Heart right ventricle (tissue), 16 donors: ENCODE measurements at regions not wholly inside any gene's neighbourhood (a gene's known extent, or its start where the extent isn't known, plus 50 kb on each side); places are given as distances from the start of the nearest gene placed in this dataset.

ENCODE experiments used
- ATAC-seq, 8 donors: fragments of 200-7000 bp; cut with Tn5 transposase; one replicate each; pipeline ENCODE4 v1.9.1; 2020; ENCODE audit warnings: mild to moderate bottlenecking in 8 of 8, moderate library complexity in 8 of 8, moderate number of reproducible peaks in 1 of 8
- DNase-seq, 2 donors: peaks; one replicate each; pipeline ENCODE4 v3.0.0-alpha.2; 2020
- H3K27ac ChIP-seq, 10 donors: fragments of 200-600 bp; sonication (generic) in 2 of 10; one replicate each; pipeline versions ENCODE4 v1.5.0 to v1.8.0; 2020 to 2022; ENCODE audit warnings: mild to moderate bottlenecking in 3 of 10
- H3K27me3 ChIP-seq, 7 donors: fragments of 200-600 bp; one replicate each; pipeline ENCODE4 v1.8.0; 2021 to 2022; ENCODE audit warnings: mild to moderate bottlenecking in 2 of 7
- H3K36me3 ChIP-seq, 9 donors: fragments of 200-600 bp; sonication (generic) in 1 of 9; one replicate each; pipeline versions ENCODE4 v1.5.0 to v1.8.0; 2020 to 2022; ENCODE audit warnings: mild to moderate bottlenecking in 2 of 9
- H3K4me1 ChIP-seq, 9 donors: fragments of 200-600 bp; sonication (generic) in 1 of 9; one replicate each; pipeline versions ENCODE4 v1.5.0 to v1.8.0; 2020 to 2022; ENCODE audit warnings: mild to moderate bottlenecking in 4 of 9
- H3K4me3 ChIP-seq, 10 donors: fragments of 200-600 bp; sonication (generic) in 2 of 10; one replicate each; pipeline versions ENCODE4 v1.5.0 to v1.8.0; 2020 to 2022; ENCODE audit warnings: mild to moderate bottlenecking in 7 of 10, moderate library complexity in 2 of 10
- H3K9me3 ChIP-seq, 11 donors: fragments of 200-600 bp in 10 of 11; sonication (generic) in 2 of 11; one replicate each; pipeline versions ENCODE4 v1.5.0 to v1.8.0; 2013 to 2022; ENCODE audit warnings: mild to moderate bottlenecking in 2 of 11, control low read depth in 1 of 11, moderate library complexity in 1 of 11
- CTCF ChIP-seq, 9 donors: fragments of 200-600 bp; sonication (generic) in 2 of 9; IDR thresholded peaks; one replicate each; pipeline versions ENCODE4 v1.5.0 to v1.8.0; 2021 to 2022; ENCODE audit warnings: antibody characterized with exemption in 9 of 9, mild to moderate bottlenecking in 5 of 9, moderate library complexity in 1 of 9
- WGBS, 2 donors: extraction: QIAGEN DNeasy Blood & Tissue Kit; methylation state at CpG; one replicate each; pipeline ENCODE4 v1.1.7; 2013; ENCODE audit warnings: inconsistent platforms in 1 of 2; 5-methylcytosine and 5-hydroxymethylcytosine counted together
- intact Hi-C, 10 donors: fragments of 100-400 bp; cut with DNase I; formaldehyde crosslinking; loops; one replicate each; pipeline versions ENCODE4 v1.11.1 to v1.14.2; 2022
- donor health status: Arrhythmogenic right ventricular cardiomyopathy.
- donor health status: ischemic (EF 13 %, LVEDD 7.1; RV severe dilation, severe dysfunction).
- donor health status: healthy with polysubstance abuse.
- donor health status: DM: no; HTN: yes; CAD: no.
- donor health status: DM: no; HTN: no; CAD: no.
- donor health status: ischemic (EF 25% LVEDD 6.9; RV normal size, moderate dysfunction).
- donor health status: ischemic (EF 25% LVEDD 5.7; RV mildly dilated, moderate dysfunction).
- donor health status: healthy.
- donor health status: DM: yes; HTN: yes; CAD: no.
- donor health status: Ischemic cardiomyopathy.
- donor health status: ischemic (EF 35%, LVEDD 5.7; RV mildly dilated, moderate dysfunction).
- donor health status: nonischemic (EF 11% LVEDD 7.7; RV severe dilation, severe dysfunction).
- donor health status: DM: yes; HTN: yes; CAD: no.
- donor health status: PGD.
- donor health status: ischemic (EF 29% LVEDD 5.4; RV normal size, mild dysfunction).
- donor health status: nonischemic (EF 23%, LVEDD 6.1; RV moderate dilation, normal function).

GRCh38 chr1:116819081-116819480, 64.9 kb downstream of the CD2 start:
- 76 to 87% methylated on average over 6 of the region's 6 CpGs for WGBS, 2 donors
- TF ChIP-seq CTCF (IDR thresholded peaks at IDR 0.05): no peak

GRCh38 chr1:116820369-116820768, 66.1 kb downstream of the CD2 start:
- TF ChIP-seq CTCF (IDR thresholded peaks at IDR 0.05): no peak
- Histone ChIP-seq H3K4me3 (no peak overlapping the region), H3K4me1 (peaks cover 3 to 22% (median 7%) of the 10 kb centered on the region in 9 donors), H3K27me3 (no peaks in the 10 kb centered on the region), H3K36me3 (no peaks in the 10 kb centered on the region), H3K27ac (peak overlapping the region in 4 of 10 donors; percentile 18 to 25 (median 21)), H3K9me3 (no peaks in the 10 kb centered on the region)
- WGBS, 2 donors: 34 to 42% methylated on average over 6 of the region's 6 CpGs
- DNase-seq (peak; percentile 41 to 50), ATAC-seq (peak in 7 of 8 donors; percentile 34 to 94 (median 48))
- intact Hi-C loops: loop anchor here in 1 of 10 donors (10.0 kb wide), 1 partner anchor 246 kb away; the partner anchor contains the start of gene CD58

More at GRCh38 chr1:116819081-116819480, 64.9 kb downstream of the CD2 start:
- Histone ChIP-seq H3K27me3 (no peaks in the 10 kb centered on the region), H3K4me3 (no peak overlapping the region), H3K4me1 (peaks cover 0 to 11% (median 0%) of the 10 kb centered on the region in 9 donors), H3K36me3 (no peaks in the 10 kb centered on the region), H3K27ac (no peak overlapping the region), H3K9me3 (no peaks in the 10 kb centered on the region)
- intact Hi-C loops: loop anchor here in 2 of 10 donors (5.0 kb wide), 1 partner anchor 82 kb away; no protein-coding TSS in a partner anchor
- DNase-seq: no peak
- ATAC-seq: peak in 1 of 8 donors; percentile 5

- intact Hi-C loops: loop anchor here in 1 of 10 donors (10.0 kb wide), 1 partner anchor 247 kb away; the partner anchor contains the start of gene CD58
- no peak overlapping the region for H3K27ac ChIP-seq
- DNase-seq: no peak
- 88 to 91% methylated on average over 2 of the region's 2 CpGs for WGBS, 2 donors
- no peaks in the 10 kb centered on the region for H3K36me3 ChIP-seq
- H3K4me3 ChIP-seq: no peak overlapping the region
- peaks cover 7 to 30% (median 14%) of the 10 kb centered on the region in 9 donors for H3K4me1 ChIP-seq
- no peaks in the 10 kb centered on the region for H3K9me3 ChIP-seq
- no peak for TF ChIP-seq CTCF (IDR thresholded peaks at IDR 0.05)
- no peaks in the 10 kb centered on the region for H3K27me3 ChIP-seq
- no peak for ATAC-seq
These were observed 67.5 kb downstream of the CD2 start for GRCh38 chr1:116821763-116822162.

- Histone ChIP-seq H3K27ac (peak overlapping the region in 8 of 10 donors; percentile 34 to 81 (median 68)), H3K27me3 (no peaks in the 10 kb centered on the region), H3K4me1 (peaks cover 7 to 30% (median 14%) of the 10 kb centered on the region in 9 donors), H3K9me3 (no peaks in the 10 kb centered on the region), H3K36me3 (no peaks in the 10 kb centered on the region), H3K4me3 (no peak overlapping the region)
- WGBS, 2 donors: 60 to 68% methylated on average over 5 of the region's 5 CpGs
- intact Hi-C loops: loop anchor here in 1 of 10 donors (10.0 kb wide), 1 partner anchor 250 kb away; the partner anchor contains the start of gene CD58
- no peak for DNase-seq
- TF ChIP-seq CTCF (IDR thresholded peaks at IDR 0.05): no peak
- ATAC-seq: peak in 2 of 8 donors; percentile 13 to 21
These were observed 70.5 kb downstream of the CD2 start for GRCh38 chr1:116824631-116825206.
